HG02970 (cell line): ENCODE measurements at regions not wholly inside any gene's neighbourhood (a gene's known extent, or its start where the extent isn't known, plus 50 kb on each side); places are given as distances from the start of the nearest gene placed in this dataset.

Experiments used
- ATAC-seq: cut with Tn5 transposase; IDR thresholded peaks from one replicate; pipeline ENCODE4 v1.9.1; 2021; ENCODE audit warnings: mild to moderate bottlenecking, moderate library complexity, moderate number of reproducible peaks; ENCODE audit not compliant: unreplicated experiment, low FRiP score

DNA sequence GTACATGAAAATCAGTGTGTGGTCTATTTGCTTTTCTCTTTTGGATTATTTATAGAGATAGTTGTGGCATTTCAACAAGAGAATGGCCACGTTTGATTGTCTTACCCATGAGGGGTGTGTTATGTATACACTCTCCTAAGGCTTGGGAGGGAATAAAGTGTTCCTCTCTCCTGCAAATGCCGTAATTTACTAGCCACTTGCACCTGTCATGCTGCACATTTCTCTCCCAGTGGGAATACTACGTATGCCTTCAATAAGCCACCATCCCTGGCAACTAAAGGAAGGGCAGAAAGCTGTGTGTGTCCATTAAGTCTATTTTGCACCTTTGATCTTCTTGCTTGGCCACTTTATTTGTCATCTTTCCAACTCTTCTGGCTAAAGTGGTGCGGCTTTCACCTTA, 541.2 kb downstream of the QKI start:
- ATAC-seq: no peak

DNA sequence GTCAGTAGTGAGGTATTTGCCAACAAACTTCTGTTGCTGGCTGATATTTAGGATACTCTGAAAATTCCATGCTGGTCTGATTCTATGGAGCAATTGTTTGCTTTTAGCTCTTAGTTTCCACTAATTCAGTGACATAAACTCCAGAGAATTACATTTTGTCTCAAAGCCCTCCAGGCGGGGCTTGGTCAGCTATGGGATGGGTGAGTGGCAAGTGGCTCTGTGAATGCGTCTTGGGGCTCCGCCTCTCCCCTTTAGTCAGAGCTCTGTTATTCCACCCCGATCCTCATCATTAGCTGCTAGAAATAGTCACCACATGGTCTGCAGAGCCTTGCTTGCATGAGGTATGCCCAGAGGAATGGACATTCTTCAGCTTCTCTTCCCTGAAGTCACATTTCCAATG, 540.6 kb downstream of the QKI start:
- ATAC-seq: no peak

DNA sequence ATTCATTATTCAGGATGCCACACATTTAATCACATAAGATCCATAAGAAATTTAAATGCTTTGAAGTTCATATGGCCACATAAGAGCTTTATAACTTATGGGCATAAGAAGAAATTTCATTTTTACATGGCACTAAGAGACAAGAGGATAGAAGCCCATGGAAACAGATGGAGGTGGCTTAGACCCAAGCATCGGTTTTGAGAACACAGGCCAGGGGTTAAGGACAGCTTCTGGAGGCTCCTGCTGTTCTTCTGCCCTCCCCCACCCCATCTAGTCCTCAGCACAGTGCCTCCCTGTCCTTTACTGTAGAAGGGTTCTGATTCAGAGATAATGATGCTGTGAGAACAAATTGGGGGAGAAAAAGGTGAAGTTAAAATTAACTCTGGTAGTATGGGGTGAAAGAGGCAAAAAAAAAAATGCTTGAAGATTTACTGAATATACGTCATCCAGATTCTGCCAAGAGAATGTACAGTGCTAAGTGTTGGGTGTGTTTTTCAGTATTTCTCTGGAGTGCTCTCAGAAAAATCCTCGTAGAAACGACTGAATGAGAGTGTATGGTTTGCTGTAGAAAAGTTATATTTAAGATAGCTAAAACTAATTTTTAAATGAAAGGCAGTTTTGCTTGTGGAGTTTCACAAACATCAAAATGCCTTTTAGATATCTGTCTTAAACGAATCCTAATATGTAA, 539.7 kb downstream of the QKI start:
- no peak for ATAC-seq

DNA sequence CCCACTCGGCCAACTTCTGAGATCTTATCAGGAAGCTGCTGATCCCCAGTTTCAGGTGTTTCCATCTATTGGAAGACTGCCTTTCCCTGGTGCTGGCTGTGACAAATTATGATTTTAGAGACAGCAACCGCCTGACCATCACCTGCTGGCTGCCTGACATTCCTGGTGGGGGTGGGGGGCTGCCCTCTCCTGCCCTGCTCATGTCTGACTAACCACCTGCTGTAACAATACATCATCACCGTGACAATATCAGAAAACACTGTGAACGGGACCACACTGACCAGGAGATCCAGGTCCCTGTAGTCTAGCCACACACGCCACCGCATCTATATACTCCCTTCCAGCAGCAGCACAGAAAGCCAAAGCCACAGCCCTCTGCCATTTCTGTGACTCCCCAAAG, 537.5 kb downstream of the QKI start:
- ATAC-seq: no peak

DNA sequence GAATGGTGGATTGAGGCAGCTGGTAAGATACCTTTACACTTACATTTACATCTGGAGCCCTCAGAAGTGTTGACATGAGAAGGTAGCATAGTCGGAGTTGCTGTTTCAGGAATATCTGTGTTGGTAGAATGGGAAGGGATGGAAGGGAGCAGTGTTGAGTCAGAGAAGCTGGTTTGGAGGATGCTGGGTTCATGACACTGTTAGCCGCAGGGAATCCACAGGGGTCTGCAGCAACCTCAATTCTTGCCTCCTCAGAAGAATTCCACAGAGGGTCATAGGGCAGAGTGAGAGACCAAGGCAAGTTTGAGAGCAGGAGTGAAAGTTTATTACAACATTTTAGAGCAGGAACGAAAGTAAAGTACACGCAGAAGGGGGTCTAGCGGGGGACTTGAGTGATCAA, 536.8 kb downstream of the QKI start:
- no peak for ATAC-seq

DNA sequence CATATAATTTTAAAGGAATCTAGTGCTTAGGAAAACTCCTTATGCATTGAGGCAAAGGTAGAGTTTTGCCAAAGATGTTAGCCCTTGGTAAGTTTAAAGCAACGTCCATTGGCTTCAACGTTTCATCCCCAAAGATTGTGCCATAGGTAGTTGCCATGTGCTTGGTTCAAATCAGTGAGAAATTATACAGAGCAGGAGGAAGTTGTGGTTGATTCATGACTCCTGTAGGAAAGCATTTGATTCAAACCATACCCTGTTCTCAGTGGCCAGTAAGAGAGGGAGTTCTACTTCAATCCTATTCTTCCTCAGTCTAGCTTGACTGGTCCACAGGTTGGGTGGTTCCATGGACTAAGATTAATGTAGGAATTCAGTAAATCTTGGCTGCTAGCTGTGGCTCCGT, 535.6 kb downstream of the QKI start:
- no peak for ATAC-seq

DNA sequence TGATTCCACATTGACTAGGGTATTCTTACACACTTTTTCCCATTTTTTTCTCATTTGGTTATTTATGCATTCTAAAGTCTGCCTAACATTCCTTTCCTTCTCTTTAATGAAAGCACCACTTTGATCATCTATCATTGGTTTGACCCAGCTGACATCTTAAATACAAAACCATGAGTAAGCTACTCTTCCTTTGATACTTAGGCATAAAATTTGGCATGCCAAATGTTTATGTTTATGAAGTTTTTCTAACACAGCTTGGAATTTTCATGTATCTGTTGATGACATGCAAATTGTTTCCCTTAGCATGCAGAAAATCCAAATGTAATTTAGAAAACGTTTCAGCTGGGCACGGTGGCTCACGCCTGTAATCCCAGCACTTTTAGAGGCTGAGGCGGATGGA, 534.9 kb downstream of the QKI start:
- no peak for ATAC-seq

DNA sequence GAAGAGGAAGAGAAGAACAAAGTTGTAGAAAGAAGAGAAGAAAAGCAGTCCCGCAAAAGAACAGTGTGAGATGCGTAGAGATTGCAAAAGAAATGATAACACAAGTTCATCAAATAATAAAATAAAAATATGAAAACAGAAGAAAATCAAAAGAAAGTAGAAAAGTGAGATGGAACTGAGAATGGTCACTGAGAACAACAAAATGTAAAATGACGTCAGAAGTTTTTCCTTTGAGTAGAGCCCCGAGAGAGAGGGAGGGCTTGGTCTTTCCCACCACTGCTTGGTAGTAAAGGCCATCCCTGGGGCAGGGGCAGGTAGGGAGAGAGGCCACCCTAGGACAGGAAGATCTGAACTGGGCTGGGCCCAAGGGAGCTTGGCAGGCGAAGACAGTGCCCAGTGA, 533.7 kb downstream of the QKI start:
- ATAC-seq: no peak

DNA sequence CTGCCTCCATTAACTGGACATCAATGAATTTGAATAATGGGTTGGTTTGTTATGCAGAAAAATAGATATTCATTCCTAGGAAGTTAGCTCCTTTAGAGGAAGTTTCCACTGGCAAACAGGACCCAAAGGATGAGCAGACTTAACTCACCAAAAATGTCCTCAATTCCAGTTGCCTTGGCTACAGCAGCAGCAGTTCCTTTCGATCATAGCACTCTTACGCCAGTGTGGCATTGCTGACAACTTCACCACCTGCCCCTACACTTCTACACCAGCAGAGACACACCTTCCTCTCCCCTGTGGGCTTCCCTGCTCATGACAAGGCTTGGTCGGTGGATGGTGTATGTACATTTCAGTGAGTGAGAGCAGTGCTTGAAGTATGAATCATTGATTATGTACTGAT, 532.8 kb downstream of the QKI start:
- ATAC-seq: no peak

DNA sequence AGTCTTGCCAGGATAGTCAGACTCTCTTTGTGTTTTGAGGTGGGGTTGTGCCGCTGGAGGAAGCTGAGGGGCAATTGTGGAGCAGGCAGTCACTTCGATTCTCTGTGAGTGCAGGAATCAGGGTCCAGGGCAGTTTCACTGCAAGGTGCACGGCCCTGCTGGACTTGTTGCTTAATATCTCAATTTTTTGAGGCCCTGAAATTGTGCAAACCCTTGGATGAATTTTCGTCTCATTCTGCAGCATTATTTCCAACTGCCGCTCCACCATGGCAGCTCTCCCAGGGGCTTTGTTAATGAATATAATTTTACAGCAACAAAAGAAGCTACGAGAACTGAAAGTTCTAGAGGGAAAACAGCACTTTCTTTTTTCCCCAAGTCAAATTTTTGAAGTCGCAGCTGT, 531.9 kb downstream of the QKI start:
- no peak for ATAC-seq

DNA sequence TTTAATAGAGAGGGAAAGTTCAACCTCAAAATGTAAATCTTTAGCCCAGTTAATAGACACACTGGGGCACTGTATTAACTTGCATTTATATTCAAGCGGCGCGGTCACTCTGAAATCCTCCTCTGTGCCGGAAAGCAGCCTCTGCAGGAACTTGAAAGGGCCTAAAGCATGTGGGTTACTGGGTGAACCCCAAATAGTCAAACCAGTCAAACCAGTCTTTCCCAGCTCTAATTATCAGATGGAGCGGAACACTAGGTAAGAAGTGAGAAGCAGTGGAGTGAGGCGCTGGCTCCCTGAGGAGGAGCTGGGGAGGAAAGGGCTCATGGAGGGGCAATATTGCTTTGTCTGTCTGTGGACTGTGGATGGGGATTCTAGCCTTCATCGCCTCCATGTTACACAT, 531.3 kb downstream of the QKI start:
- ATAC-seq: no peak

DNA sequence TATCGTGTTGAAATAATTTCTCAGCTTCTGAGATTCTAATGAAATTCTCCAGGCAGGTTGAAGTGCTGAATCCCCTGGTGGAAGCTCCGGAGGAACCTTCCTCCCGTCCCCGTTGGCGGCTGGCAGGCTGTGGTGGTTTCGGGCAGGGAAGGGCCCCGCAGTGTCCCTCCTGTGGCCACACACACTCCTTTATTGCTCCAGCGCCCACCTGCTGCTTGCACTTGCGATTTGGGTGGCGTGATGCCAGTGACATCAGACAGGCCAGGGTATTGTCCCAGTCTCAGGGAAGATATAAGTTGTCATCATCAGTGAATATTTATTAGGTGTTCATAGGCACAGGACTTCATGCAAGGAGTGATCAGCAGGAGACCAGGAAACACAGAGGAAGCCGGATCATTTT, 530.4 kb downstream of the QKI start:
- no peak for ATAC-seq

DNA sequence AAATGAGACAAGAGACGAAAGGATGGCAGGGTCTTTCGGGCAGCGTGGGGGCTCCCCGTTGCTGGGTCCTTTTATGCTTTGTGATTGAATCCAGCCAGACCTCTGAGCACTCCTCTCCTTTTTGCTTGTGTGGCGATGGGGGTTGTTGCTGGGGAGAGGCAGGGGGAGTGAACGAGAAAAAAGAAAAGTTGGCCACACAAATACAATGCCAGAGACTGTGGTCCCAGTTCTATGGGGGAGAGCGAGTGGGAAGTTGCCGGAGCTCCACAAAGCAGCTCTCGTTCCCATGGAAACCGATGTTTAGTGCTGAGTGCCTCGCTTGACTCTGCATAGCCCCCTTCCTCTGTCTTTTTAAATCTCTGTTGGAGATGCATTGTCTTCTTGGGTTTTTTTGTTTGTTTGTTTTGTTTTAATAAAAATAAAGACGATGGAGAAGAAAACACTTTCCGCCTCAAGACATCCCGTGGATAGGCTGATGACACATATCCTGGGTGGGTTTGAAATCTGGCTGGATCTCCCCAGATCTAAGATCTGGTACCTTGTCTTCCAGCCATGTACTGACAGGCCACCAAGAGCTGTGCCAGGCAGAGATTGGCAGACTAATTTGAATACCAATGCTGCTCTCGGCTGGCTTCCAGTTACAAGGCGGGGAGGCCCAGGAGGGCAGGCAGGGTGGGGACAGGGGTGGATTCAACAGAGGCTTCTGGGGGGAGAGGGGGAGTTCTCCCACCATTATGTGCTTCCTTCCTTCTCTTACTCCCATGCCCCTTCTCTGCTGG, 529.3 kb downstream of the QKI start:
- ATAC-seq: no peak

DNA sequence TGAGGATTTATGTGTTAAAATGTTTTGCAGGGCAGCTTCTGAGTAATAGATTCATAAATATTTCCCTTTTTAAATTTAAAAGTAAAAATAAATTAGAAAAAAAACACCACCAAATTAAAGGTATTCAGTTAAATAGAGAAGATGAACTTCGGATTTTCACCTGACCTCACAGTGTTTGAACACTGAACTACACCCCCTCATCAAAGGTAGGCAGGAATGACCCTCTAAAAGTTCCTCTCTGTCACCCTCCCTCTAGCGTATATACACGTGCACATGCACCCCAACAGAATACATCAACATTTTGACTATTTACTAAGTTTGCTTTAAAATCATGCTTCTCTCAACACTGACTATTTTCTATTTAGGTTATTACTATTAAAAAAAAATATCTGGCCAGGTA, 528.3 kb downstream of the QKI start:
- ATAC-seq: no peak

DNA sequence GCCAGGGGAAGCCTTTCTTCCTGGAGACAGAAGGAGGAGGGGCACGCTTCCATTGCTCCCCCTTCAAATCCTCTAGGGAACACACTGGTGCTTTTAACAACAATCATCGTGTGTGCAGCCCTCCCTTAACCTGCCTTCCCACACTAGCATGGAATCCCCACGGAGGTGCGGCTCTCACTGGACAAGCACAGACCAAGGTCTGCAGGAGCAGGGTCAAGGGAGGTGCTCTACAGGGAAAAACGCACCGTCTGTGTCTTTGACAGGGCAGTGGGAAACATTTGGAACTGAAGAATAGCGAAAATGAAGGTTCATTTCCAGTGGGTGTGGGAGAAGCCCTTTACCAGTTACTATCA, 527.1 kb downstream of the QKI start:
- no peak for ATAC-seq

DNA sequence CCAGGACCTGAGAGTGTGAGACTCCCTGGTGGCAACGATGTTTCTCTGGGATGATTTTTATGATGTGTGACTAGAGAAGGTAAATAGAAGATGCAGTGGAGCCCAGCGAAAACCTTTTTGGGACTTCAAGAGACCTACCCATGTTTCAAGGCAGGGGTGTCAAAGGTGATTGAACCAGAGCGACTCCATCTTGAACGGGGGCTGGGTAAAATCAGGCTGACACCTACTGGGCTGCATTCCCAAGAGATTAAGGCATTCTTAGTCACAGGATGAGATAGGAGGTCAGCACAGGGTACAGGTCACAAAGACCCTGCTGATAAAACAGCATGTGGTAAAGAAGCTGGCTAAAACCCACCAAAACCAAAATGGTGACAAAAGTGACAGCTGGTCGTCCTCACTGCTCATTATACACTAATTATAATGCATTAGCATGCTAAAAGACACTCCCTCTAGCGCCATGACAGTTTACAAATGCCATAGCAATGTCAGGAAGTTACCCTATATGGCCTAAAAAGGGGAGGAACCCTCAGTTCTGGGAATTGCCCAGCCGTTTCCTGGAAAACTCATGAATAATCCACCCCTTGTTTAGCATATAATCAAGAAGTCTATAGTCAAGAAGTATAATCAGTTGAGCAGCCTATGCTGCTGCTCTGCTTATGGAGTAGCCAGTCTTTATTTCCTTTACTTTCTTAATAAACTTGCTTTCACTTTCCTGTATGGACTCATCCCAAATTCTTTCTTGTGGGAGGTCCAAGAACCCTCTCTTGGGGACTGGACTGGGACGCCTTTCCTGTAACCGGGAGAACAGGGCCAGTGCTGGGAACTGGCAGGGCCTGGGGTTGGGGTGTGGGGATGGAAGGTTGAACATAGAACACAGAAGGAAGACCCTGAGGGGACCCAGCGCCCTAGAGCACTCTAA, 526.4 kb downstream of the QKI start:
- ATAC-seq: no peak

DNA sequence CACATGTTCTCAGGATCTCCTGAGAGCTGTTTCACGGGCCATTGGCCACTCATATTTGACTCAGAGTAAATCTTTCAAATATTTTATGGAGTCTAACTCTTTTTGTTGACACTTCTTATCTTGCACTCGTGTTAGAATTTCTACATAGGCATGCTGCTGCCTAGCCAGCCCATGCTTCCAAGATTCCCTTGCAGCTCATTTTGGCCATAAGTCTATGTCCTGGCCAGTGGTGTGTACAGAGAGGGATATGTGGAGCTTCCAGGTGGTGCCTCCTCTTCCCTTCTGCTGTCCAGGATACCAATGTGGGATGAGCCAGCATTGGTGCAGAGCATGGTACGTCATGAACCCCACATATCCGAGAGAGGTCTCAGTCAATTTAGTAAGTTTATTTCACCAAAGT, 522.6 kb downstream of the QKI start:
- no peak for ATAC-seq

DNA sequence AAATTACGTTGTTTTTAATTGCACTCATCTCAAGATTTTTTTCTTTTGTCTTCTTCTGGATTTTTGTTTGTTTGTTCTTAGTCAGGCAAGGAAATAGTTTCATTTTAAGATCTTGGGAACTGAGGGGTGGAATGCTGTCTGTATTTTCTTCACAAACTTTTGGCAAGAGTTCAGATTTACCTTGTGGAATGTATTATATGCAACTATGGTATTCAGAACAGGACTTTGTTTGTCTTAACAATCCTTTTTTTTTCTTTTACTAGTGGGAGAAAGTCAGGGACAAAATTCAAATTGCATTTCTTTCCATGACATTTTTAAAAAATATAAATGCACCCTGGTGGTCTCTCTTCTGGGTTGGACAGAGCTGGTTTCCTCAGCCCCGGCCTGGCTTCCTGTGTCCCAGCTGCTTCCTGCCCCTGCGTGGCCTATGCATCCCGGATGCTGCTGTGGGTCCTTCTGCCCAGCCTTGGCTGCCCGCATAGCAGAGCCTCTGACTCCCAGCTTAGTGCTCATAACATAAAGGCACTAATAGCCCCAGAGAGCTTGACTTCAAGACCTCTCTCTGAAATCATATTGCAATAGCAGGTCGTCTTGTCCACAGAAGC, 520.7 kb downstream of the QKI start:
- ATAC-seq: no peak

DNA sequence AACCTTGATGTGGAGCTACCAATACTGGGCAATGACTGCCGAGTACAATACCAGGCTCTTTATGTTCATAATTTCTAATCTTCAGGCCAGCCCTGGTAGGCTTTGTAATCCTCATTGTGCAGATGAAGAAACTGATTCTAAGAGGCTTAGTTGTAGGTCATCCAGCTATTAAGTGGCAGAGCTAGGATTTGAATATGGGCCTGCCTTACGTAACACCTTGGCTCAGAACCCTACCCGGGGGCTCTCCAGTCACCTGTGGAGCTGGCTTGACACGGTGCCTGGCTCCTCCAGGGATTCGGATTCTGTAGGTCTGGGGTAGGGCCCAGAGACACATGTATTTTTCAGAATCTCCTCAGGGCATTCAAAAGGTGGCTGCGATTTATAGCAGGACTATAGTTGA, 515.5 kb downstream of the QKI start:
- no peak for ATAC-seq

DNA sequence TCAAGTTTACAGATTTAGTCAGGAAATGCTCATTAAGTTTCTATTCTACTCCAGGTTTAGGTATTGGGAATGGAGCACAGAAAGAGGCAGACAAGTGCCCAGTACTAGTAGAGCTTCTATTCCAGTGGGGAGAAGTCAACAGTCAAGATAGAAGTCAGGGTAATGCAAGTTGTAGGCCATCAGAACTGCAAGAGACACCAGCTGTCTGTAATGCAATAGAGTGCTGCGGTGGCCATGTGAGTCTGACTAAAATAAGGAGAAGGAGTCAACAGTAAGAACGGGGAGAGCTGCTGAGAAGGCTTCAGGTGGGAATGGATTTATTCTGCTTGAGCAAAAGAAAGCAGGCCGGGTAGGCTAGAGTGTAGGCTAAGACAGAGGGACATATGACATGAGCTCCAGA, 515.0 kb downstream of the QKI start:
- no peak for ATAC-seq

DNA sequence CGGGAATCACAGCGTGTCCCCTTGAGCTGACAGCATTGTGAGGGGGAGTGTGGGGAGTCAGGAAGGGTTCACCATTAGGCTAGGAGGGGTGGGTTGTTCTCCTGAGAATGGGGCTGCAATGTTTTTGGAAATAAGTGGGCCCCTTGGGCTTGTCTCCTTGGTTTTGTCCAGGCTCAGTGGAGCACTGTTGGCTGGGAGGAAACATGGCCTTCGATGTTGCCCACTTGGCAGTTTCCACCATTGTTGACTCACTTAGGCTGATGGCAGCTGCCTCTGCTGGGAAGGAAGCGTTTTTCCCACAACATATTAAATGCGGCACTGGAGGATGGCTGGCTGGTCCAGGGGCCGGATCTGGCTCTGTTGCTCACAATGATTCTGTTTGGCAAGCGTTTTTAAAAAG, 512.1 kb downstream of the QKI start:
- ATAC-seq: no peak
